ENCODE measurements at regions not wholly inside any gene's neighbourhood (a gene's known extent, or its start where the extent isn't known, plus 50 kb on each side); places are given as distances from the start of the nearest gene placed in this dataset.

DNA sequence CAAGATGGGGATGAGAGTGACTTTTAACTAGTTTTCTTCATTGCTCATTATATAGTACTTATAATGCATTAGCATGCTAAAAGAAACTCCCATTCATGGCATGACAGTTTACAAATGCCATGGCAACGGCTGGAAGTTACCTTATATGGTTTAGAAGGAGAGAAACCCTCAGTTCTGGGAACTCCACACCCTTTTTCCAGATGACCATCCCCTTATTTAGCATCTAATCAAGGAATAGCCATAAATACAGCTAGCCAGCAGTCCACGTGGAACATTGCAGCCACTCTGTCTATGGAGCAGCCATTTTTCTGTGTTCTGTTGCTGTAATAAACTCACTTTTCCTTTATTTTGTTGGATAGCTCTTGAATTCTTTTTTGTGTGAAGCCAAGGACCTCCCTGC is 1137.8 kb downstream of the CDH18 start:
- H3K9me3 ChIP-seq (ENCODE audit: control insufficient read depth, low read depth, low read length): no peaks in the 10 kb centered on the region
- no peaks in the 10 kb centered on the region for H3K27me3 ChIP-seq (ENCODE audit: control insufficient read depth, extremely low read depth, insufficient read depth, low read length)
- no peak overlapping the region for H3K4me2 ChIP-seq (ENCODE audit: control insufficient read depth, extremely low read depth, insufficient read depth, low read depth, low read length)
- no peak for DNase-seq (ENCODE audit: low read depth, low spot score)
- no peak for TF ChIP-seq EZH2 (IDR thresholded peaks at IDR 0.05; ENCODE audit: low read length)
- TF ChIP-seq CTCF (optimal IDR thresholded peaks at IDR 0.05 in 1 of 3, IDR thresholded peaks at IDR 0.05 in 1 of 3, conservative IDR thresholded peaks at IDR 0.05 in 1 of 3; ENCODE audit: extremely low read depth in 1 of 3, insufficient read depth in 2 of 3, low read length in 3 of 3): no peak
- H4K20me1 ChIP-seq (ENCODE audit: control insufficient read depth, extremely low read depth, insufficient read depth, low read length): no peaks in the 10 kb centered on the region
- H3K9ac ChIP-seq (ENCODE audit: control insufficient read depth, extremely low read depth, insufficient read depth, low read length): no peak overlapping the region
- no peak overlapping the region for H3K4me3 ChIP-seq (ENCODE audit: control insufficient read depth in 2 of 3, extremely low read depth in 1 of 3, insufficient read depth in 2 of 3, low read depth in 1 of 3, low read length in 3 of 3)
- H3K4me1 ChIP-seq (ENCODE audit: control insufficient read depth, extremely low read depth, insufficient read depth, low read length): no peaks in the 10 kb centered on the region
- no peaks in the 10 kb centered on the region for H3K79me2 ChIP-seq (ENCODE audit: control insufficient read depth, insufficient read depth, low read length)
- no peak for FAIRE-seq
- dilution Hi-C loops (cut with MboI; ENCODE audit: extremely low pct_ligation_motif_present, low sequenced_read_pairs): no loop called here
- H3K36me3 ChIP-seq (ENCODE audit: control insufficient read depth in 2 of 2, extremely low read depth in 1 of 2, insufficient read depth in 2 of 2, low read length in 2 of 2): no peaks in the 10 kb centered on the region
- H2AFZ ChIP-seq (ENCODE audit: control insufficient read depth, low read length): no peak overlapping the region
- H3K27ac ChIP-seq (ENCODE audit: control insufficient read depth, insufficient read depth, low read length): no peak overlapping the region
- H3K9me1 ChIP-seq (ENCODE audit: control insufficient read depth, extremely low read depth, insufficient read depth, low read length): no peaks in the 10 kb centered on the region

GRCh38 chr5:18872978-18873377 is 1115.0 kb downstream of the CDH18 start:
- Histone ChIP-seq H2AFZ (ENCODE audit: control insufficient read depth, low read length) (no peak overlapping the region), H3K9ac (ENCODE audit: control insufficient read depth, extremely low read depth, insufficient read depth, low read length) (no peak overlapping the region), H4K20me1 (ENCODE audit: control insufficient read depth, extremely low read depth, insufficient read depth, low read length) (no peaks in the 10 kb centered on the region), H3K4me2 (ENCODE audit: control insufficient read depth, extremely low read depth, insufficient read depth, low read depth, low read length) (no peak overlapping the region), H3K79me2 (ENCODE audit: control insufficient read depth, insufficient read depth, low read length) (no peaks in the 10 kb centered on the region), H3K9me3 (ENCODE audit: control insufficient read depth, low read depth, low read length) (no peaks in the 10 kb centered on the region), H3K36me3 (ENCODE audit: control insufficient read depth in 2 of 2, extremely low read depth in 1 of 2, insufficient read depth in 2 of 2, low read length in 2 of 2) (no peaks in the 10 kb centered on the region), H3K4me1 (ENCODE audit: control insufficient read depth, extremely low read depth, insufficient read depth, low read length) (no peaks in the 10 kb centered on the region), H3K27me3 (ENCODE audit: control insufficient read depth, extremely low read depth, insufficient read depth, low read length) (no peaks in the 10 kb centered on the region), H3K9me1 (ENCODE audit: control insufficient read depth, extremely low read depth, insufficient read depth, low read length) (no peaks in the 10 kb centered on the region), H3K4me3 (ENCODE audit: control insufficient read depth in 2 of 3, extremely low read depth in 1 of 3, insufficient read depth in 2 of 3, low read depth in 1 of 3, low read length in 3 of 3) (no peak overlapping the region), H3K27ac (ENCODE audit: control insufficient read depth, insufficient read depth, low read length) (no peak overlapping the region)
- FAIRE-seq (no peak), DNase-seq (ENCODE audit: low read depth, low spot score) (no peak)
- dilution Hi-C loops (cut with MboI; ENCODE audit: extremely low pct_ligation_motif_present, low sequenced_read_pairs): no loop called here
- TF ChIP-seq CTCF (optimal IDR thresholded peaks at IDR 0.05 in 1 of 3, IDR thresholded peaks at IDR 0.05 in 1 of 3, conservative IDR thresholded peaks at IDR 0.05 in 1 of 3; ENCODE audit: extremely low read depth in 1 of 3, insufficient read depth in 2 of 3, low read length in 3 of 3): no peak
